IMR-90 (cell line): ENCODE measurements at regions not wholly inside any gene's neighbourhood (a gene's known extent, or its start where the extent isn't known, plus 50 kb on each side); places are given as distances from the start of the nearest gene placed in this dataset.

ENCODE experiments used
- ATAC-seq: fragments of 200-7000 bp; cut with Tn5 transposase; 2 replicates; pipeline ENCODE4 v1.9.1; 2020; ENCODE audit warnings: low read depth, mild to moderate bottlenecking, moderate library complexity
- BruUV-seq: library from RNA; stranded (reverse); fragments of 400-500 nt; replicated peaks from 2 replicates; lab custom pipeline; 2021; lab: Mats Ljungman, UMichigan
- CTCF ChIA-PET: fragments of 300-600 bp; formaldehyde crosslinking; extraction: SDS; loops from one replicate; lab custom pipeline; 2021; ENCODE audit warnings: antibody characterized with exemption; lab: Yijun Ruan, JAX
- POLR2A ChIA-PET: fragments of 300-600 bp; sonication (Branson Sonifier 250); formaldehyde crosslinking; loops from one replicate; lab custom pipeline; 2022; ENCODE audit warnings: antibody characterized with exemption; ENCODE audit not compliant: unreplicated experiment; lab: Charles Lee
- DNase-seq: peaks from one replicate; pipeline ENCODE4 v3.0.0; 2013
- H2AFZ ChIP-seq: replicated peaks from 2 replicates; pipeline ENCODE3; 2013; ENCODE audit warnings: low read length, mild to moderate bottlenecking; ENCODE audit not compliant: poor library complexity
- H2AK5ac ChIP-seq: 2 replicates; pipeline ENCODE4 v1.6.1; 2013; ENCODE audit warnings: low read depth, low read length, inconsistent platforms
- H2AK9ac ChIP-seq: replicated peaks from 2 replicates; pipeline ENCODE3; 2013; ENCODE audit warnings: mild to moderate bottlenecking, low read depth, low read length, moderate library complexity; ENCODE audit not compliant: poor library complexity
- H2BK120ac ChIP-seq: 2 replicates; pipeline ENCODE4 v1.6.1; 2013; ENCODE audit warnings: low read depth, low read length, inconsistent platforms
- H2BK15ac ChIP-seq: 3 replicates; pipeline ENCODE4 v1.6.1; 2013; ENCODE audit warnings: low read depth, low read length, inconsistent platforms
- H2BK20ac ChIP-seq: 2 replicates; pipeline ENCODE4 v1.6.1; 2013; ENCODE audit warnings: low read depth, mild to moderate bottlenecking, inconsistent platforms, low read length, moderate library complexity
- H2BK5ac ChIP-seq: 2 replicates; pipeline ENCODE4 v1.6.1; 2013; ENCODE audit warnings: mild to moderate bottlenecking, low read depth, low read length, inconsistent platforms; ENCODE audit not compliant: poor library complexity, severe bottlenecking
- H3K14ac ChIP-seq: replicated peaks from 2 replicates; pipeline ENCODE4 v1.6.1; 2013; ENCODE audit warnings: low read depth, low read length, inconsistent platforms
- H3K18ac ChIP-seq: 2 replicates; pipeline ENCODE4 v1.6.1; 2013; ENCODE audit warnings: low read depth, low read length, control low read depth
- H3K23ac ChIP-seq: 2 replicates; pipeline ENCODE4 v1.6.1; 2013; ENCODE audit warnings: low read depth, low read length, inconsistent platforms
- H3K27ac ChIP-seq: 2 replicates; pipeline ENCODE4 v1.5.1; 2013; ENCODE audit warnings: mild to moderate bottlenecking, control low read depth, low read length; ENCODE audit not compliant: insufficient read depth
- H3K27me3 ChIP-seq: 2 replicates; pipeline ENCODE4 v1.6.1; 2013; ENCODE audit warnings: low read length; ENCODE audit not compliant: control insufficient read depth, insufficient read depth
- H3K36me3 ChIP-seq: 2 replicates; pipeline ENCODE4 v1.6.1; 2013; ENCODE audit warnings: low read length, mixed read lengths; ENCODE audit not compliant: control insufficient read depth, insufficient read depth
- H3K4ac ChIP-seq: 2 replicates; pipeline ENCODE4 v1.6.1; 2013; ENCODE audit warnings: low read depth, low read length, inconsistent platforms
- H3K4me1 ChIP-seq: 2 replicates; pipeline ENCODE4 v1.6.1; 2013; ENCODE audit warnings: low read length, mixed read lengths; ENCODE audit not compliant: control insufficient read depth, insufficient read depth
- H3K4me2 ChIP-seq: 2 replicates; pipeline ENCODE4 v1.6.1; 2013; ENCODE audit warnings: low read depth, mild to moderate bottlenecking, control low read depth, low read length, moderate library complexity
- H3K4me3 ChIP-seq: 2 replicates; pipeline ENCODE4 v1.5.1; 2013; ENCODE audit warnings: low read depth, mild to moderate bottlenecking, control low read depth, low read length, moderate library complexity; ENCODE audit not compliant: insufficient read depth
- H3K56ac ChIP-seq: 2 replicates; pipeline ENCODE4 v1.6.1; 2013; ENCODE audit warnings: low read length, inconsistent platforms; ENCODE audit not compliant: insufficient read depth; ENCODE audit errors: extremely low read depth
- H3K79me1 ChIP-seq, 2 experiments: 2 replicates each; pipeline ENCODE4 v1.6.1; 2013; ENCODE audit warnings: low read length in 2 of 2, inconsistent platforms in 1 of 2, low read depth in 1 of 2
- H3K9ac ChIP-seq: 2 replicates; pipeline ENCODE4 v1.6.1; 2013; ENCODE audit warnings: low read depth, low read length, control low read depth
- H3K9me1 ChIP-seq: 2 replicates; pipeline ENCODE4 v1.6.1; 2013; ENCODE audit warnings: low read length, inconsistent platforms; ENCODE audit not compliant: insufficient read depth
- H3K9me3 ChIP-seq: 2 replicates; pipeline ENCODE4 v1.6.1; 2013; ENCODE audit warnings: low read length; ENCODE audit not compliant: control insufficient read depth, insufficient read depth
- H4K20me1 ChIP-seq: 2 replicates; pipeline ENCODE4 v1.6.1; 2013; ENCODE audit warnings: low read length, inconsistent platforms; ENCODE audit not compliant: insufficient read depth
- H4K5ac ChIP-seq: 2 replicates; pipeline ENCODE4 v1.6.1; 2013; ENCODE audit warnings: mild to moderate bottlenecking, low read depth, low read length, control low read depth
- H4K8ac ChIP-seq, 2 experiments: 2 replicates each; pipeline ENCODE4 v1.6.1; 2013; ENCODE audit warnings: low read depth in 2 of 2, low read length in 2 of 2, control low read depth in 1 of 2, inconsistent platforms in 1 of 2
- H4K91ac ChIP-seq: 2 replicates; pipeline ENCODE4 v1.6.1; 2013; ENCODE audit warnings: low read depth, low read length, inconsistent platforms; ENCODE audit not compliant: insufficient read depth
- BHLHE40 ChIP-seq: fragments of 150-350 bp; IDR thresholded peaks from 2 replicates; pipeline ENCODE4 v1.6.1; 2016; ENCODE audit warnings: mild to moderate bottlenecking, low read depth, low read length
- CEBPB ChIP-seq: IDR thresholded peaks from 2 replicates; pipeline ENCODE4 v1.6.1; 2012; ENCODE audit warnings: low read depth, low read length, improper control_type of control experiment
- FOS ChIP-seq: fragments of 150-350 bp; IDR thresholded peaks from 2 replicates; pipeline ENCODE4 v1.6.1; 2016; ENCODE audit warnings: low read depth, low read length
- MAFK ChIP-seq: IDR thresholded peaks from 2 replicates; pipeline ENCODE4 v1.6.1; 2012; ENCODE audit warnings: low read depth, low read length, improper control_type of control experiment
- MAZ ChIP-seq: IDR thresholded peaks from 2 replicates; pipeline ENCODE4 v1.6.1; 2012; ENCODE audit warnings: low read depth, mild to moderate bottlenecking, low read length, improper control_type of control experiment, moderate library complexity, borderline replicate concordance
- MXI1 ChIP-seq: IDR thresholded peaks from 2 replicates; pipeline ENCODE4 v1.6.1; 2012; ENCODE audit warnings: low read depth, mild to moderate bottlenecking, low read length, moderate library complexity, borderline replicate concordance
- NFE2L2 ChIP-seq: fragments of 150-350 bp; IDR thresholded peaks from 2 replicates; pipeline ENCODE4 v1.6.1; 2016; ENCODE audit warnings: low read depth, mild to moderate bottlenecking, low read length
- POLR2A ChIP-seq: IDR thresholded peaks from 2 replicates; pipeline ENCODE4 v1.6.1; 2012; ENCODE audit warnings: mild to moderate bottlenecking, low read depth, low read length
- RCOR1 ChIP-seq: IDR thresholded peaks from 2 replicates; pipeline ENCODE4 v1.6.1; 2012; ENCODE audit warnings: mild to moderate bottlenecking, low read length, improper control_type of control experiment; ENCODE audit not compliant: insufficient replicate concordance
- RFX5 ChIP-seq: IDR thresholded peaks from 2 replicates; pipeline ENCODE4 v1.8.0; 2012; ENCODE audit warnings: low read depth, mild to moderate bottlenecking, low read length, moderate library complexity
- SMC3 ChIP-seq: fragments of 150-350 bp; IDR thresholded peaks from 2 replicates; pipeline ENCODE4 v1.6.1; 2016; ENCODE audit warnings: low read depth, mild to moderate bottlenecking, antibody characterized with exemption, low read length, moderate library complexity
- USF2 ChIP-seq: fragments of 150-350 bp; IDR thresholded peaks from 2 replicates; pipeline ENCODE4 v1.6.1; 2017; ENCODE audit warnings: mild to moderate bottlenecking, antibody characterized with exemption, low read length, low read depth
- WGBS, 2 experiments: methylation state at CpG; one replicate each; pipeline versions ENCODE4 v1.1.5 to v1.1.7; 2013; ENCODE audit warnings: missing lambda C conversion rate in 2 of 2; ENCODE audit not compliant: insufficient read length in 1 of 2; ENCODE audit errors: extremely low coverage in 2 of 2; 5-methylcytosine and 5-hydroxymethylcytosine counted together
- dilution Hi-C: fragments of 300-500 bp; cut with HindIII; formaldehyde crosslinking; loops from one replicate; pipeline ENCODE4 v1.14.3; 2018; ENCODE audit warnings: low sequenced_read_pairs; ENCODE audit not compliant: unreplicated experiment
- in situ Hi-C: fragments of 300-500 bp; cut with MboI; formaldehyde crosslinking; loops from 3 replicates; pipeline ENCODE4 v1.14.3; 2019; ENCODE audit warnings: low sequenced_read_pairs, inconsistent platforms, mixed read lengths
- intact Hi-C: fragments of 100-400 bp; cut with micrococcal nuclease; formaldehyde crosslinking; loops from 2 replicates; pipeline ENCODE4 v1.10.0; 2022
- TF ChIP-seq, protein P1 (sequence below): fragments of 150-350 bp; IDR thresholded peaks from 2 replicates; pipeline ENCODE4 v1.6.1; 2016; ENCODE audit warnings: low read depth, mild to moderate bottlenecking, low read length, moderate library complexity, borderline replicate concordance
- TF ChIP-seq, protein P2 (sequence below): conservative IDR thresholded peaks from 2 replicates; pipeline ENCODE4 v1.5.1; 2012; ENCODE audit warnings: mild to moderate bottlenecking, low read depth, low read length, improper control_type of control experiment

DNA sequence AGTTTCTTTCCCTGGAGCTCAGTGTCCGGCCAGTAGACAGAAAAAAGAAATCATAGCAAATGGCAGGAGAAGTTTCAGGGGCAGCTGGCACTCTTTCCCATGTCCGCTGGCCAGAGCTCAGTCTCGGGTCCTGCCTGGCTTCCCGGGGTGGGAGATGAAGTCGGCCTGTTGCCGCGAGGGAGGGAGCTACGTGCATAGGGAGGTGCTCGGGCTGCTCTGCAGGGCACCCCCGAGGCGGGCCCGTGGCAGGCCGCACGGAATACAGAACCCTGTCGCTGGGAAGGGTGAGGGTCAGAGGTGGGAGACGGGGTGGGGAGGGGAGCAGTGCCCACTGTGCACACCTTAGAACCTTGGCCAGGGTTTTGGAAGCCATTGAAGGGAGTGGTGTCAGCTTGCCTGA is 78.3 kb upstream of the FOXF1 start:
- CTCF ChIA-PET: no interaction called here

More for the DNA sequence above, 78.3 kb upstream of the FOXF1 start:
- no peak overlapping the region for H3K56ac ChIP-seq
- no TSS peak for BruUV-seq
- H3K9me1 ChIP-seq: no peaks in the 10 kb centered on the region; the same call in 1 of the 2 replicates
- H2BK15ac ChIP-seq: no peak overlapping the region
- H2AFZ ChIP-seq: no peak overlapping the region
- no peak overlapping the region for H4K8ac ChIP-seq
- H3K4me2 ChIP-seq: no peak overlapping the region
- no peak overlapping the region; the same call in 1 of the 2 replicates for H3K18ac ChIP-seq
- no peaks in the 10 kb centered on the region for H3K9me3 ChIP-seq
- H3K27ac ChIP-seq: no peak overlapping the region
- H4K20me1 ChIP-seq: no peaks in the 10 kb centered on the region
- H2BK20ac ChIP-seq: no peak overlapping the region
- H3K79me1 ChIP-seq: no peaks in the 10 kb centered on the region
- H3K4ac ChIP-seq: no peak overlapping the region
- in situ Hi-C loops: no loop called here
- intact Hi-C loops: no loop called here
- dilution Hi-C loops: no loop called here
- H3K14ac ChIP-seq: no peak overlapping the region
- peaks cover 14% of the 10 kb centered on the region for H3K4me1 ChIP-seq
- ATAC-seq (no peak), DNase-seq (no peak)
- H2BK5ac ChIP-seq: no peak overlapping the region
- H2AK9ac ChIP-seq: no peak overlapping the region
- H4K91ac ChIP-seq: no peak overlapping the region
- no peak for TF ChIP-seq FOS
- no peak for TF ChIP-seq POLR2A
- TF ChIP-seq, protein P1, sequence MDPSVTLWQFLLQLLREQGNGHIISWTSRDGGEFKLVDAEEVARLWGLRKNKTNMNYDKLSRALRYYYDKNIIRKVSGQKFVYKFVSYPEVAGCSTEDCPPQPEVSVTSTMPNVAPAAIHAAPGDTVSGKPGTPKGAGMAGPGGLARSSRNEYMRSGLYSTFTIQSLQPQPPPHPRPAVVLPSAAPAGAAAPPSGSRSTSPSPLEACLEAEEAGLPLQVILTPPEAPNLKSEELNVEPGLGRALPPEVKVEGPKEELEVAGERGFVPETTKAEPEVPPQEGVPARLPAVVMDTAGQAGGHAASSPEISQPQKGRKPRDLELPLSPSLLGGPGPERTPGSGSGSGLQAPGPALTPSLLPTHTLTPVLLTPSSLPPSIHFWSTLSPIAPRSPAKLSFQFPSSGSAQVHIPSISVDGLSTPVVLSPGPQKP: no peak
- TF ChIP-seq BHLHE40: no peak
- TF ChIP-seq MXI1: no peak
- no peak for TF ChIP-seq RFX5
- TF ChIP-seq RCOR1: no peak
- TF ChIP-seq NFE2L2: no peak
- TF ChIP-seq CEBPB: no peak
- TF ChIP-seq, protein P2, sequence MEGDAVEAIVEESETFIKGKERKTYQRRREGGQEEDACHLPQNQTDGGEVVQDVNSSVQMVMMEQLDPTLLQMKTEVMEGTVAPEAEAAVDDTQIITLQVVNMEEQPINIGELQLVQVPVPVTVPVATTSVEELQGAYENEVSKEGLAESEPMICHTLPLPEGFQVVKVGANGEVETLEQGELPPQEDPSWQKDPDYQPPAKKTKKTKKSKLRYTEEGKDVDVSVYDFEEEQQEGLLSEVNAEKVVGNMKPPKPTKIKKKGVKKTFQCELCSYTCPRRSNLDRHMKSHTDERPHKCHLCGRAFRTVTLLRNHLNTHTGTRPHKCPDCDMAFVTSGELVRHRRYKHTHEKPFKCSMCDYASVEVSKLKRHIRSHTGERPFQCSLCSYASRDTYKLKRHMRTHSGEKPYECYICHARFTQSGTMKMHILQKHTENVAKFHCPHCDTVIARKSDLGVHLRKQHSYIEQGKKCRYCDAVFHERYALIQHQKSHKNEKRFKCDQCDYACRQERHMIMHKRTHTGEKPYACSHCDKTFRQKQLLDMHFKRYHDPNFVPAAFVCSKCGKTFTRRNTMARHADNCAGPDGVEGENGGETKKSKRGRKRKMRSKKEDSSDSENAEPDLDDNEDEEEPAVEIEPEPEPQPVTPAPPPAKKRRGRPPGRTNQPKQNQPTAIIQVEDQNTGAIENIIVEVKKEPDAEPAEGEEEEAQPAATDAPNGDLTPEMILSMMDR: no peak
- TF ChIP-seq MAZ: no peak
- TF ChIP-seq SMC3: no peak
- TF ChIP-seq MAFK: no peak
- TF ChIP-seq USF2: no peak
- WGBS, 2 experiments: 80% methylated on average over 15 of the region's 16 CpGs; no CpG with 5 or more reads in 1 of the 2 experiments
- H2AK5ac ChIP-seq: no peak overlapping the region; the same call in 1 of the 2 replicates
- H2BK120ac ChIP-seq: no peak overlapping the region
- H3K36me3 ChIP-seq: no peaks in the 10 kb centered on the region
- no peak overlapping the region for H4K5ac ChIP-seq
- POLR2A ChIA-PET: no interaction called here
- H3K4me3 ChIP-seq: no peak overlapping the region
- H3K23ac ChIP-seq: no peak overlapping the region
- no peak overlapping the region for H3K9ac ChIP-seq
- peaks cover 3% of the 10 kb centered on the region for H3K27me3 ChIP-seq
